Midbrain (tissue), 1 donor: ENCODE measurements at regions not wholly inside any gene's neighbourhood (a gene's known extent, or its start where the extent isn't known, plus 50 kb on each side); places are given as distances from the start of the nearest gene placed in this dataset.
"Not testable (repeated sequence)": the region's sequence is repeated elsewhere in the genome, so short reads cannot be mapped to it uniquely, and the experiment has no call there.

Source experiments
- DNase-seq: peaks from one replicate; lab custom pipeline; 2025; lab: John Stamatoyannopoulos, UW

- DNase-seq: no peak
Measured at GRCh38 chrX:122218666-122219065, 965.4 kb upstream of the GRIA3 start.

GRCh38 chrX:122219226-122219625, 964.9 kb upstream of the GRIA3 start:
- DNase-seq: no peak

- no peak for DNase-seq
Measured at GRCh38 chrX:122219735-122220134, 964.3 kb upstream of the GRIA3 start.

- DNase-seq: no peak
Measured at GRCh38 chrX:122220644-122221373, 963.3 kb upstream of the GRIA3 start.

GRCh38 chrX:122221810-122222209, 962.3 kb upstream of the GRIA3 start:
- DNase-seq: not testable (repeated sequence)

- DNase-seq: not testable (repeated sequence)
Measured at GRCh38 chrX:122224137-122224536, 959.9 kb upstream of the GRIA3 start.

GRCh38 chrX:122238801-122239200, 945.3 kb upstream of the GRIA3 start:
- no peak for DNase-seq

- no peak for DNase-seq
Measured at GRCh38 chrX:122241959-122242358, 942.1 kb upstream of the GRIA3 start.

- DNase-seq: no peak
Measured at GRCh38 chrX:122244080-122244479, 940.0 kb upstream of the GRIA3 start.

GRCh38 chrX:122245175-122245574, 938.9 kb upstream of the GRIA3 start:
- no peak for DNase-seq

GRCh38 chrX:122245943-122246342, 938.1 kb upstream of the GRIA3 start:
- no peak for DNase-seq

GRCh38 chrX:122246937-122247336, 937.1 kb upstream of the GRIA3 start:
- no peak for DNase-seq

GRCh38 chrX:122248681-122249080, 935.4 kb upstream of the GRIA3 start:
- no peak for DNase-seq

- DNase-seq: no peak
Measured at GRCh38 chrX:122252454-122252853, 931.6 kb upstream of the GRIA3 start.

- DNase-seq: no peak
Measured at GRCh38 chrX:122268353-122268752, 915.7 kb upstream of the GRIA3 start.

- no peak for DNase-seq
Measured at GRCh38 chrX:122269243-122269781, 914.8 kb upstream of the GRIA3 start.

- no peak for DNase-seq
Measured at GRCh38 chrX:122270809-122271494, 913.1 kb upstream of the GRIA3 start.

GRCh38 chrX:122272011-122272410, 912.1 kb upstream of the GRIA3 start:
- no peak for DNase-seq

GRCh38 chrX:122279746-122280145, 904.3 kb upstream of the GRIA3 start:
- DNase-seq: no peak

- DNase-seq: not testable (repeated sequence)
Measured at GRCh38 chrX:122299822-122300221, 884.3 kb upstream of the GRIA3 start.

GRCh38 chrX:122301491-122301890, 882.6 kb upstream of the GRIA3 start:
- DNase-seq: no peak

GRCh38 chrX:122303761-122304160, 880.3 kb upstream of the GRIA3 start:
- no peak for DNase-seq

- no peak for DNase-seq
Measured at GRCh38 chrX:122344816-122345215, 839.3 kb upstream of the GRIA3 start.
